HCT116 (cell line): ENCODE measurements at regions not wholly inside any gene's neighbourhood (a gene's known extent, or its start where the extent isn't known, plus 50 kb on each side); places are given as distances from the start of the nearest gene placed in this dataset.

Experiments
- ATAC-seq: fragments of 200-7000 bp; cut with Tn5 transposase; 2 replicates; pipeline ENCODE4 v1.9.1; 2020; ENCODE audit warnings: mild to moderate bottlenecking, moderate library complexity
- BruUV-seq: library from RNA; stranded (reverse); fragments of 400-500 nt; replicated peaks from 2 replicates; lab custom pipeline; 2021; lab: Mats Ljungman, UMichigan
- CTCF ChIA-PET: fragments of 300-600 bp; sonication (Branson Sonifier 250); formaldehyde crosslinking; loops from one replicate; lab custom pipeline; 2021; ENCODE audit warnings: antibody characterized with exemption; lab: Charles Lee
- POLR2A ChIA-PET: fragments of 300-600, 350-600 bp; sonication (Branson Sonifier 250); formaldehyde crosslinking; loops from one replicate; lab custom pipeline; 2021; ENCODE audit warnings: antibody characterized with exemption; lab: Charles Lee
- RAD21 ChIA-PET, 2 experiments: fragments of 300-600 bp; sonication (Branson Sonifier 250); formaldehyde crosslinking; loops; one replicate each; lab custom pipeline; 2023; ENCODE audit warnings: low total read pairs in 2 of 2; ENCODE audit not compliant: uncharacterized antibody in 2 of 2, unreplicated experiment in 2 of 2, low non-redundant PET in 1 of 2; lab: Charles Lee
- DNase-seq: peaks from one replicate; pipeline ENCODE4 v3.0.0-alpha.2; 2010; ENCODE audit warnings: low read depth, low spot score
- H2AFZ ChIP-seq: fragments of 200-600 bp; shearing (Covaris generic), sonication (generic); 2 replicates; pipeline ENCODE4 v1.6.1; 2017; ENCODE audit warnings: low read depth, mixed run types, mixed read lengths, antibody characterized with exemption, low read length; ENCODE audit not compliant: poor library complexity, severe bottlenecking
- H3K27ac ChIP-seq: 2 replicates; pipeline ENCODE4 v1.5.1; 2012; ENCODE audit warnings: low read depth, low read length
- H3K27me3 ChIP-seq: fragments of 200-600 bp; sonication (generic); 2 replicates; pipeline ENCODE4 v1.6.1; 2016; ENCODE audit warnings: mixed run types, low read length, mixed read lengths; ENCODE audit not compliant: insufficient read depth
- H3K36me3 ChIP-seq, 2 experiments: fragments of 200-500 bp in 1 of 2; fragments of 200-600 bp in 1 of 2; sonication (Bioruptor generic) in 1 of 2; sonication (generic) in 1 of 2; 2 replicates each; pipeline versions ENCODE4 v1.5.1 to v1.6.1; 2014 to 2016; ENCODE audit warnings: low read length in 2 of 2, inconsistent platforms in 1 of 2, mixed read lengths in 1 of 2, mixed run types in 1 of 2; ENCODE audit not compliant: insufficient read depth in 2 of 2, control insufficient read depth in 1 of 2
- H3K4me1 ChIP-seq, 2 experiments: fragments of 200-600 bp in 1 of 2; sonication (generic) in 1 of 2; 2 replicates each; pipeline versions ENCODE4 v1.5.1 to v1.6.1; 2012 to 2017; ENCODE audit warnings: low read length in 2 of 2, inconsistent platforms in 1 of 2, mild to moderate bottlenecking in 1 of 2, mixed read lengths in 1 of 2, mixed run types in 1 of 2, moderate library complexity in 1 of 2; ENCODE audit not compliant: insufficient read depth in 2 of 2, control insufficient read depth in 1 of 2
- H3K4me2 ChIP-seq: fragments of 200-600 bp; sonication (generic); 2 replicates; pipeline ENCODE4 v1.6.1; 2017; ENCODE audit warnings: mixed run types, low read length, mixed read lengths
- H3K4me3 ChIP-seq, 2 experiments: fragments of 200-600 bp in 1 of 2; sonication (generic) in 1 of 2; replicated peaks in 1 of 2; 2 replicates each; pipeline ENCODE4 v1.5.1; 2011 to 2016; ENCODE audit warnings: low read length in 2 of 2, control low read depth in 1 of 2, low read depth in 1 of 2, mild to moderate bottlenecking in 1 of 2, mixed read lengths in 1 of 2, mixed run types in 1 of 2
- H3K79me2 ChIP-seq: fragments of 200-600 bp; sonication (generic); 2 replicates; pipeline ENCODE4 v1.6.1; 2017; ENCODE audit warnings: mild to moderate bottlenecking, mixed run types, low read length, moderate library complexity, mixed read lengths; ENCODE audit not compliant: insufficient read depth
- H3K9ac ChIP-seq: fragments of 200-600 bp; sonication (generic); 2 replicates; pipeline ENCODE4 v1.6.1; 2016; ENCODE audit warnings: low read length, mixed read lengths
- H3K9me2 ChIP-seq: fragments of 200-600 bp; sonication (generic), shearing (Covaris generic); 2 replicates; pipeline ENCODE4 v1.6.1; 2017; ENCODE audit warnings: mixed run types, mild to moderate bottlenecking, moderate library complexity; ENCODE audit not compliant: insufficient read depth
- H3K9me3 ChIP-seq, 2 experiments: fragments of 200-500 bp in 1 of 2; fragments of 200-600 bp in 1 of 2; sonication (Bioruptor generic) in 1 of 2; sonication (generic) in 1 of 2; 2 replicates each; pipeline ENCODE4 v1.6.1; 2014 to 2017; ENCODE audit warnings: low read length in 2 of 2, mixed read lengths in 2 of 2, inconsistent platforms in 1 of 2, low read depth in 1 of 2, mild to moderate bottlenecking in 1 of 2, mixed run types in 1 of 2, moderate library complexity in 1 of 2; ENCODE audit not compliant: control insufficient read depth in 1 of 2, insufficient read depth in 1 of 2
- H4K20me1 ChIP-seq: fragments of 200-600 bp; sonication (generic), shearing (Covaris generic); 2 replicates; pipeline ENCODE4 v1.6.1; 2017; ENCODE audit warnings: mixed run types, mild to moderate bottlenecking, moderate library complexity; ENCODE audit not compliant: insufficient read depth
- EGR1 ChIP-seq: IDR thresholded peaks from 2 replicates; pipeline ENCODE4 v1.6.1; 2012; ENCODE audit warnings: low read depth
- EZH2phosphoT487 ChIP-seq: fragments of 200-600 bp; IDR thresholded peaks from 2 replicates; pipeline ENCODE4 v1.6.1; 2018; ENCODE audit warnings: antibody characterized with exemption, borderline replicate concordance
- JUND ChIP-seq: IDR thresholded peaks from 2 replicates; pipeline ENCODE4 v1.6.1; 2012
- POLR2A ChIP-seq: IDR thresholded peaks from 2 replicates; pipeline ENCODE4 v1.7.0; 2011; ENCODE audit warnings: borderline replicate concordance; ENCODE audit not compliant: insufficient read depth, insufficient read length; ENCODE audit errors: extremely low read depth
- RAD21 ChIP-seq: IDR thresholded peaks from 2 replicates; pipeline ENCODE4 v1.6.1; 2012; ENCODE audit warnings: low read depth, mild to moderate bottlenecking
- SIN3A ChIP-seq: IDR thresholded peaks from 2 replicates; pipeline ENCODE4 v1.6.1; 2012; ENCODE audit warnings: low read depth
- SRF ChIP-seq: IDR thresholded peaks from 2 replicates; pipeline ENCODE4 v1.6.1; 2012; ENCODE audit warnings: low read depth
- YY1 ChIP-seq: IDR thresholded peaks from 2 replicates; pipeline ENCODE4 v1.6.1; 2011; ENCODE audit warnings: low read length, low read depth, moderate library complexity, mild to moderate bottlenecking; ENCODE audit not compliant: insufficient replicate concordance; ENCODE audit errors: extremely low read depth
- ZFX ChIP-seq: fragments of 450-650 bp; IDR thresholded peaks from 2 replicates; pipeline ENCODE4 v1.6.1; 2017
- ZNF274 ChIP-seq: fragments of 200-500 bp; sonication (Bioruptor generic); IDR thresholded peaks from 2 replicates; pipeline ENCODE4 v1.6.1; 2014; ENCODE audit warnings: mild to moderate bottlenecking, low read depth, low read length, inconsistent platforms
- intact Hi-C: fragments of 100-400 bp; cut with micrococcal nuclease; formaldehyde crosslinking; loops from 2 replicates; pipeline ENCODE4 v1.10.0; 2022

DNA sequence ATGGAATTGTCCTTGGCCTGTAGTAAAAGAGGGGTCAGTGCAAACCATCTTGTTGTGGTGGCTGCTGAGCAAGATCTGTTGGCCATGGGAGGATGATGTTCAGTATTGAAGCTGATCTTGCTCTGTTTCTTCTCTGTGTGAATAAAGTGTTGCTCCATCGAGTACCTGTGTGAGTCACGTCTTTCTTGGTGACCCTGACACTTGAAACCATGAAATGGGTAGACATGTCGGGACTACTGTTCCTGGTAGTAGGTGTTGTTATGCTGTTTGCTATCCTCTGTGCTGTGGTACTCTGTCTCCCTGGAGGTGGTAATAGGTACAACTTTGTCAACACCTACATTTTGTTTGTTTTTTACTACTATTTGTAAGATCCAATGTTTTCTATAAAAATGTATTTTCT is 330.6 kb downstream of the MDFIC start (continued):
- no peak for TF ChIP-seq SIN3A
- TF ChIP-seq POLR2A: no peak
- TF ChIP-seq EZH2phosphoT487: no peak

DNA sequence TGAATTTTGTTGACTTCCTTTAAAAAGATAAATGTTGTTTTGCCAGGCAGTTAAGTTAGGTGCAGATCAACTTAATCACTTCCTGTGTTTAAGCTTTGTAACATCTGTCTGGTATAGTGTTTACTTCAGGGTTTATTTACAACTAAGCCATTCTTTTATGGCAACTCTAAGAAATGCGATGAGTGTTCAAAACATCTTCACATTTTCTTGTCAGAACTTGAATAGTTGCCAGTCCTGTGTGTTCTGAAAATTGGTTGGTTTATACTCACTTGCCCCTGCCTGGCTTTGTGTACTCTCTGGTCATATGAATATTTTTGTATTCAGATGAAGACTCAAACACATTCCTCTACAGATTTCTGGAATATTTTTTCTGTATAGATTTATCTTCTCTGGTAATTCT is 327.2 kb downstream of the MDFIC start:
- intact Hi-C loops: no loop called here
- peak overlapping the region; percentile 29 for H2AFZ ChIP-seq
- H3K9ac ChIP-seq: no peak overlapping the region
- DNase-seq (no peak), ATAC-seq (no peak)
- H3K27me3 ChIP-seq: no peaks in the 10 kb centered on the region
- H3K4me3 ChIP-seq: no peak overlapping the region
- no peaks in the 10 kb centered on the region for H3K79me2 ChIP-seq
- H3K9me3 ChIP-seq: peaks cover 0 to 4% of the 10 kb centered on the region in 2 experiments; a peak in 1 of 4 replicates
- ChIA-PET RAD21 (no interaction called here), CTCF (no interaction called here), POLR2A (no interaction called here)
- no peak overlapping the region for H3K27ac ChIP-seq
- H3K4me2 ChIP-seq: no peak overlapping the region
- no peak for TF ChIP-seq YY1
- no peak for TF ChIP-seq SIN3A
- TF ChIP-seq SRF: no peak
- TF ChIP-seq POLR2A: no peak
- no peak for TF ChIP-seq ZNF274
- H3K36me3 ChIP-seq: no peaks in the 10 kb centered on the region
- H3K9me2 ChIP-seq: no peaks in the 10 kb centered on the region
- no peaks in the 10 kb centered on the region for H3K4me1 ChIP-seq
- H4K20me1 ChIP-seq: no peaks in the 10 kb centered on the region
- no TSS peak for BruUV-seq

DNA sequence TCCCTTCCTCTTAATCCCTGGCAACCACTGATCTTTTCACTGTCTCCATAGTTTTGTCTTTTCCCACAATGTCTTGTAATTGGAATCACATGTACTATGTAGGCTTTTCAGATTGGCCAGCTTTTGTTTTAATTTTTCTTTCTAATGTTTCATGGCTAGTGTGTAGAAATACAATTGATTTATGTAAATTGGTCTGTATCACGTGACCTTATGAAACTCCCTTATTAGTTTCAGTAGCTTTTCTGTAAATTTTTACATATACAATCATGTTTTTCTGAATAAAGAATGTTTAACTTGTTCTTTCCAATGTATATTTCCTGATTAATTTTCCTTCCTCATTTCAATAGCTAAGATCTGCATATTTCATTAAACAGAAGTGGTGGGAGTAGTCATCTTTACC is 319.3 kb downstream of the MDFIC start:
- no TSS peak for BruUV-seq

More for the DNA sequence above, 319.3 kb downstream of the MDFIC start:
- Histone ChIP-seq H3K4me1 (no peaks in the 10 kb centered on the region), H2AFZ (peak overlapping the region; percentile 80), H3K4me3 (no peak overlapping the region), H3K9me2 (no peaks in the 10 kb centered on the region), H3K79me2 (no peaks in the 10 kb centered on the region), H3K4me2 (no peak overlapping the region), H4K20me1 (no peaks in the 10 kb centered on the region), H3K9ac (no peak overlapping the region), H3K9me3 (peaks cover 0 to 4% of the 10 kb centered on the region in 2 experiments; a peak in 1 of 4 replicates), H3K27ac (no peak overlapping the region), H3K36me3 (no peaks in the 10 kb centered on the region), H3K27me3 (no peaks in the 10 kb centered on the region)
- ChIA-PET RAD21 (no interaction called here), CTCF (no interaction called here), POLR2A (no interaction called here)
- intact Hi-C loops: no loop called here
- TF ChIP-seq JUND (no peak), EGR1 (no peak), ZFX (no peak), RAD21 (no peak)
- DNase-seq (no peak), ATAC-seq (no peak)
